Amniotic epithelial cell (primary cell): ENCODE measurements at regions not wholly inside any gene's neighbourhood (a gene's known extent, or its start where the extent isn't known, plus 50 kb on each side); places are given as distances from the start of the nearest gene placed in this dataset.

Source experiments
- DNase-seq: peaks from one replicate; pipeline ENCODE4 v3.0.0-alpha.2; 2010; ENCODE audit warnings: low read depth

GRCh38 chr10:4482659-4483058 is 343.3 kb upstream of the AKR1E2 start:
- no peak for DNase-seq

GRCh38 chr10:4481192-4481591 is 344.8 kb upstream of the AKR1E2 start:
- no peak for DNase-seq

GRCh38 chr10:4479342-4479741 is 346.7 kb upstream of the AKR1E2 start:
- no peak for DNase-seq

- DNase-seq, result no peak
Observed at GRCh38 chr10:4477664-4478063, 348.3 kb upstream of the AKR1E2 start.

GRCh38 chr10:4475827-4476490 is 350.0 kb upstream of the AKR1E2 start:
- no peak for DNase-seq

GRCh38 chr10:4474829-4475228 is 351.2 kb upstream of the AKR1E2 start:
- DNase-seq, result no peak

- peak; percentile 25 for DNase-seq
Observed at GRCh38 chr10:4473977-4474376, 352.0 kb upstream of the AKR1E2 start.

GRCh38 chr10:4472190-4472904 is 353.7 kb upstream of the AKR1E2 start:
- no peak for DNase-seq

- peak; percentile 92 for DNase-seq
Observed at GRCh38 chr10:4470231-4470835, 355.7 kb upstream of the AKR1E2 start.

GRCh38 chr10:4467481-4467880 is 358.5 kb upstream of the AKR1E2 start:
- DNase-seq, result no peak

GRCh38 chr10:4460267-4460666 is 365.7 kb upstream of the AKR1E2 start:
- no peak for DNase-seq

- DNase-seq, result peak; percentile 75
Observed at GRCh38 chr10:4459531-4459930, 366.5 kb upstream of the AKR1E2 start.

- DNase-seq, result no peak
Observed at GRCh38 chr10:4457597-4457996, 368.4 kb upstream of the AKR1E2 start.

- DNase-seq, result no peak
Observed at GRCh38 chr10:4456776-4457175, 369.2 kb upstream of the AKR1E2 start.

GRCh38 chr10:4456279-4456678 is 369.7 kb upstream of the AKR1E2 start:
- no peak for DNase-seq

- no peak for DNase-seq
Observed at GRCh38 chr10:4453950-4454349, 372.1 kb upstream of the AKR1E2 start.

- DNase-seq, result no peak
Observed at GRCh38 chr10:4453276-4453675, 372.7 kb upstream of the AKR1E2 start.

GRCh38 chr10:4450981-4451908 is 374.8 kb upstream of the AKR1E2 start:
- peak; percentile 81 for DNase-seq

GRCh38 chr10:4450169-4450568 is 375.8 kb upstream of the AKR1E2 start:
- no peak for DNase-seq

GRCh38 chr10:4448030-4448429 is 378.0 kb upstream of the AKR1E2 start:
- no peak for DNase-seq

GRCh38 chr10:4443419-4443818 is 382.6 kb upstream of the AKR1E2 start:
- DNase-seq, result no peak

- DNase-seq, result no peak
Observed at GRCh38 chr10:4442296-4442695, 383.7 kb upstream of the AKR1E2 start.
